K562 (cell line): ENCODE measurements at regions not wholly inside any gene's neighbourhood (a gene's known extent, or its start where the extent isn't known, plus 50 kb on each side); places are given as distances from the start of the nearest gene placed in this dataset.

Experiments used
- CCAR2 ChIP-seq: fragments of 200-400 bp; formaldehyde crosslinking; IDR thresholded peaks from 2 replicates; pipeline ENCODE4 v1.6.1; 2017; ENCODE audit warnings: mild to moderate bottlenecking, low read depth, low read length
- EZH2 ChIP-seq: IDR thresholded peaks from 2 replicates; pipeline ENCODE4 v1.6.1; 2012; ENCODE audit warnings: low read depth, mild to moderate bottlenecking, inconsistent platforms, low read length, borderline replicate concordance
- NFIC ChIP-seq: fragments of 450-650 bp; IDR thresholded peaks from 2 replicates; pipeline ENCODE4 v1.6.1; 2017; ENCODE audit warnings: mild to moderate bottlenecking, inconsistent platforms
- SMARCB1 ChIP-seq: IDR thresholded peaks from 2 replicates; pipeline ENCODE4 v1.6.1; 2011; ENCODE audit warnings: improper control_type of control experiment, low read depth; ENCODE audit not compliant: insufficient read length
- ZNF644 ChIP-seq: fragments of 200-800 bp; sonication (Bioruptor generic); IDR thresholded peaks from 2 replicates; pipeline ENCODE4 v1.6.1; 2016; ENCODE audit warnings: low read depth, missing genetic modification characterization, missing compliant biosample characterization

DNA sequence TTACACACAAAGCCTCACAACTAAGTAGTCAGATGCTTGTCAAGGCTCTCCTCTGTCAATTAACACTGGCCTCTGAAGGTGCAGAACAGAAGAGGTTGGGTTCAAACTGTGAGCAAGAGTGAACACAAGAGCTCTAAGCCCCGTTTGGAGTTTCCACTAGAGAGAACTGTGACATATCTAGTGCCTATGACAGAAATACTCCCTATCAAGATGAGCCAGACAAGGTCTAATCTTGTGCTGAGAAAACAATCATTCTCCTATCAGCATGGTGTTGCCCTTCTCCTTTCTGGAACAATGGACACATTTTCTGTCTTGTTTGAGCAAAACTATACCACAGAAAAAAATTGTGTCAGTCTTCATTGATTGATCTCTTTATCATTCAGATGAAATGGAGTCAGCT lies 62.4 kb upstream of the CCDC71L start:
- TF ChIP-seq NFIC (no peak), ZNF644 (tag) (no peak), EZH2 (no peak), SMARCB1 (no peak), CCAR2 (no peak)
